Stimulated activated CD8-positive, alpha-beta memory T cell treated with anti-CD3 and anti-CD28 coated beads, Interleukin-7, amount 100 ng/mL, for 24 hours (primary cell): ENCODE measurements at regions not wholly inside any gene's neighbourhood (a gene's known extent, or its start where the extent isn't known, plus 50 kb on each side); places are given as distances from the start of the nearest gene placed in this dataset.

ENCODE experiments used
- DNase-seq: peaks from one replicate; pipeline ENCODE4 v3.0.0-alpha.2; 2020; ENCODE audit warnings: low read depth

DNA sequence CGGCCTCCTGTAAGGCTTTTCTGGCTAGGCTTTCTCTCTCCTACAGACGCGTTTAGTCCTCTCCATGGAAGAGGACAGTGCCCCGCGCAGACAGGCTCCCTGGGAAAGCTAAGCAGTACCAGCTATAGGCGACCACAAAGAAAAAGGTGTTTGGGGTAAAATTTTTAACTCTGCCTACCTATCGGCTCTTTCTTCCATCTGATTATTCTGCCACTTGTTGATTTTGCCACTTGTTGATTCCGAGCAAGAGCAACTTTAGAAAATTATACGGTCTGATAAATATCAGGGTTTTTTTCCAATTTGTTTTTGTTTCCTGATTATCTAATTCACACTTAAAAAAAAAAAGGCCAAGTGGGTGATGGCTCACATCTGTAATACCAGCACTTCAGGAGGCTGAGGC lies 1600.5 kb upstream of the TENM3 start:
- DNase-seq, result no peak

GRCh38 chr4:180650273-180650672 lies 1592.9 kb upstream of the TENM3 start:
- DNase-seq, result no peak

- no peak for DNase-seq
These were observed 1590.7 kb upstream of the TENM3 start for GRCh38 chr4:180652533-180652932.

GRCh38 chr4:180655886-180656285 lies 1587.3 kb upstream of the TENM3 start:
- DNase-seq, result no peak

- DNase-seq, result no peak
These were observed 1585.3 kb upstream of the TENM3 start for GRCh38 chr4:180657881-180658280.

DNA sequence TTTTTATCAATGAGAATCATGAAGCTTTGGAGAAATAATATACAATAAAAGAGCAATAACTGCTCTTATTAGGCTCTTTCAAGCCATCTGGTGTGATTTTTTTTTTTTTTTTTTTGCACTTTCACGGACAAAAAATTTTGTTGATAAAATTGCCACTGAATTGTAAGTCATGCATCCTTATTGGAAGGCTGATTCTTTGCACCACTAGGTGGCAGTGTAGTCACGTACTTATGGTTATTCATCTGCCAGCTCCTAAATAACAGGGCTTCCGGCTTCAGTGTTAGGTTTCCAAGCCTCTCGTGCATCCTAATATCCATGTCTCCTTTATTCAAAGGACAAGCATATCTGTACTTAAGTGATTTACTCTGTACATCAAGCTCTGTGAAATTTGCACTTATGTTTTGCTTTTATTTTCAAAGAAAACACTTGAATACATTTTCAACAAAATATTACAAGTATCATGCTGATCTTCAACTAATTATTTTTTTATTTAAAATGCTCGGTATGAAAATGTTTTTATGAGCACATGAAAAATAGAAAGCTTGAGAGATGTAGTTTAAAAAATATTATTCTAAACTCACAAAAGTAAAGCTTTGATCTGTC lies 1578.3 kb upstream of the TENM3 start:
- DNase-seq, result no peak

GRCh38 chr4:180665481-180665880 lies 1577.7 kb upstream of the TENM3 start:
- no peak for DNase-seq

GRCh38 chr4:180665994-180666824 lies 1577.0 kb upstream of the TENM3 start:
- no peak for DNase-seq

GRCh38 chr4:180668732-180669131 lies 1574.5 kb upstream of the TENM3 start:
- DNase-seq, result no peak

GRCh38 chr4:180669680-180670079 lies 1573.5 kb upstream of the TENM3 start:
- DNase-seq, result no peak

DNA sequence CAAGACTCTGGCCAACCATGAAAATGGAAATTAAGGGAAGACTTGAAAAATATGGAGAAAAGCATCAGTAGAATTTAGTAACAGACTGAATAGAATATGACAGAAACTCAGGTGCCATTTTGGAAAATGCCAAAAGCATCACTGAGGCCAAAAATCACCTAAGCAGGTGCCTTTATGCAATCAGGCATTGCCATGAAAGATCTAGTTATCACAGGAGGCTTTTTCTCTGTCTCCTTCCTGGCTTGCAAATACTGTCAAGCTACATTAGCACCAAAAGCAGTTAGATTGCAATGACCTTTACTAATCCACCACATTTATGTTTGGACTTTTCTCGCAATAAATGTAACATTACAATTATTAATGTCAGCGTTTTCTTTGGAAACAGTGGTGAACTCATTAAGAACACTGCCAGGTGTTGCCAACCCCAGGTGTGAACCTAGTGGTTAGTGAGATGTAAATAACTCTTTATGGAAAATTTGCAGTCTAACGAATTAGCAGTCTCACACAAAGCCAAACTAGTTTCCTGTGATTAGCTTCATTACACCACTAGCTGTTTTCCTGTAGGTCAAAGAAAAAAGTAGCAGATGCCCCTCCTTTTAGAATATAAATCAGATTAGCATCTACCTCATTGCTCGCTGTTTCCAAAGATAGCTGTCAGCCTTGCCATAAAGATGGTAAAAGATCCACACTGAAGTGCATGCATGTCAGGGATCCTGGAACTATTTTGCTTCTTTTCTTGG lies 1568.4 kb upstream of the TENM3 start:
- no peak for DNase-seq

GRCh38 chr4:180675359-180675650 lies 1567.9 kb upstream of the TENM3 start:
- DNase-seq, result no peak

- DNase-seq, result no peak
These were observed 1562.9 kb upstream of the TENM3 start for GRCh38 chr4:180680305-180680704.

DNA sequence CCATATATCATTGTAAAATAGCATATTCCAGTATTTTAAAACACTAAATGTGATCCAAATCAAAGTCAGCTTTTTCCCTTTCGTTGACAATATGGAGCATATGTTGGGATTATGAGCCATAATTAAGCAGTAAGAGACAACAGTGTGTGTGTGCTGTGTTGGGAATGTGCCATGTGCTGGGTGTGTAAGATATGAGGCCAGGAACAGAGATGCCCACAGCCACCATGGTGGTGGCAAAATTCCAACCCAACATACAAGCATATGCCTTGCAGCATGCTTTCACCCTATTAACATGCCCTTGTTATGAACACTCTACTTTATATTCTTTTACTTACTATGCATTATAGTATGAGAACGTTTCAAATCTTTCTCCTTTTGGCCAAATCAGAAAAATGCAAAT lies 1560.4 kb upstream of the TENM3 start:
- DNase-seq, result no peak

- DNase-seq, result no peak
These were observed 1560.0 kb upstream of the TENM3 start for GRCh38 chr4:180683186-180683585.

DNA sequence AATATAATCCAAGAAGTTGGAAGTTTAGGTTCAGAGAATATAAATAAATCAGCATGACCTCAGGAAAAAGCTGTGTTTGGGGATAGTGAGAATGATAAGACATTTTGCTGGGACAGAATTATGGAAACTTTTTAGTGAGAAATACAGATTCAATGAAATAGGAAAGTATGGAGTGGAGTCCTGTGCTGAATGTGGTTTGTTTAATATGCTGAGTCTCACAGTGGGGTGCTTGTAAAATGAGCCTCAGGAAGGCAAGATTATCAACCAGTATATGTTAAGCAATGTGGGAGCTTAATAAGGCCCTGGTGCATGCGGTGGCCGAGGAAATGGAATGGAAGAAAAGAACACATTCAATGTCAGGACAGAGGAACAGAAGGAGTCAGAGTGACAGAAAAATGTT lies 1554.7 kb upstream of the TENM3 start:
- DNase-seq, result no peak

DNA sequence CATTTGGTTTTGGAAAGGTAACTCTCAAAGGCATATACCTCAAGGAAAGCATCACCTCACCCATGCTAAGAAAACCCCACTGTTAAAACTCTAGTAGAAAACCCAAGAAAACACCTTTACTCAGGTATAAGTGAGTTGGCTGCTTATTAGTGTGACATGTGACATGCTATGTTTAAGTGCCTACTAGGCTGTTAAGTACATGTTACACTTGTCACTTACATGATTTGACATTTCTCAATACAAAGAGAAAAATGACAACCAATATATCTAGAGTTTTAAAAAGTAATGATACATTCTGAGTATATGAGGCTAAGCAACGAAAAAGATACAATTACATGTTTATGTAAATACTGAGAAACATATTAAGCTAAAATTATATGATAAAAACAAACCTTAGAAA lies 1548.3 kb upstream of the TENM3 start:
- DNase-seq, result no peak

GRCh38 chr4:180695851-180696250 lies 1547.4 kb upstream of the TENM3 start:
- no peak for DNase-seq

DNA sequence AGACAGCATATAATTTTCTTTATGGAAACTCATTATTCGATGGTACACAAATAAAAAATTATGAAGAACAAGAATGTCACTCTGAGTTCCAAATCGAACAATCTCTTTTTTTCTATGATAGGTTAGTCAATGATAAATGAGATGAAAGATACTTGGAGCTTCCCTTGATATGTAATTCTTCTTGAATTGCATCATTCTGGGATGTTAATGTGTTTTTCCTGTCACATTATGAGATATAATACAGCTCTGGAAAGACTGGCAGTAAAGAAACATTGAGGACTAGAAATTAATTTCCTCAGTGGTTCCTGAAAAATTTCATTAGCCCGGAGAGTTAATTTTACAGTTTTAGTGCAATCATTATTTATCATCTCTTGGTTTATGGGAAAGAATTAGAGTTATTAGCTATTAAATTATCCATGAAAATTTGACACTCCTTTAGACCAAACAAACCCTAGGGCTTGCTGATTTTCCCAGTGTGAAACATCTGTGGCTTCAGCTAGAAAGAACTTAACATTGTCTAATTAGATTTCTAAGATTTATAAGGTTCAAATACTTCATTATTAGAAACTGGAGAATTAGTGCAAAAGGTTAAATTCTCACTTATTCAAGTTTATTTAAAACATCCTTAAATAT lies 1546.6 kb upstream of the TENM3 start:
- no peak for DNase-seq

- no peak for DNase-seq
These were observed 1544.5 kb upstream of the TENM3 start for GRCh38 chr4:180698550-180699195.

- DNase-seq, result no peak
These were observed 1536.4 kb upstream of the TENM3 start for GRCh38 chr4:180706766-180707165.

DNA sequence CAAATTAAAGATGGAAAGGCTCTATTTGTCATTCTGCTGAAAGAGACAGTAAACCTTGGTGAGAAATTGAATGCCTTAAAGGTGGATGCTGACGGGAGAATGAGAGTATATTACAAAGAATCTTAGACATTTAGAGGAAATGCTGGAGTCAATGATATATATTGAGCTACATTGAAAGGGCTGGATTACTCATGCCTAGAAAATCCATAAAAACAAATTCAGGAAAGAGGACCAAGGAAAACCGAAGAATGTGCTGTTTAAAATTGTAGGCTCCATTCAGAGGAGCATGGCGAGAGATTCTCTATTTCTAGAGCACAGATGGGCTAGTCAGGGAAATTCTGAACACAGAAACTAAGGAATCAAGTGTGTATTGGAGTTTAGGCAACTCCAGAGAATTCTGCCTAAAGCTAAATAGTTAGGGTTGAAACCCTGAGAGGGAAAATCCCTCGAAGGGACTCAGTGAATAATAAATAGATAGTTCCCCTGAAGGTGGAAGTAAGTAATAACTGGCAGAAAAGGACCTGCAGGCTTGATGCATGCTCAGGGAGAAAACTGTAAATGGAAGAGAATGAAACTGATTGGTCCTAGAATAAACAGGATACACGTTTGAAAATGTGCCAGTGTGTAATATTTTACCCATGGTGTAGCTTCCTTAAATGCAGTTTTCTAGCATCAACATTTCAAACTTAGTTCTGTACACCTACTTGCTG lies 1532.4 kb upstream of the TENM3 start:
- DNase-seq, result no peak
